ENCODE measurements at regions not wholly inside any gene's neighbourhood (a gene's known extent, or its start where the extent isn't known, plus 50 kb on each side); places are given as distances from the start of the nearest gene placed in this dataset.
A peak's percentile ranks its signal among the peaks of the same experiment; 100 is the strongest.

- TF ChIP-seq ZFX (IDR thresholded peaks at IDR 0.05) (no peak), CTCF (conservative IDR thresholded peaks at IDR 0.05) (no peak)
- no peak overlapping the region for H3K27ac ChIP-seq
These were observed 78.2 kb upstream of the SEC61G start for GRCh38 chr7:54837168-54837567.

GRCh38 chr7:54837761-54838160 is 78.8 kb upstream of the SEC61G start:
- no peak for TF ChIP-seq CTCF (conservative IDR thresholded peaks at IDR 0.05)
- no peak for TF ChIP-seq ZFX (IDR thresholded peaks at IDR 0.05)
- H3K27ac ChIP-seq, result no peak overlapping the region

- H3K27ac ChIP-seq, result no peak overlapping the region
- TF ChIP-seq CTCF (conservative IDR thresholded peaks at IDR 0.05), result no peak
- no peak for TF ChIP-seq ZFX (IDR thresholded peaks at IDR 0.05)
These were observed 79.3 kb upstream of the SEC61G start for GRCh38 chr7:54838175-54838910.

- H3K27ac ChIP-seq, result peak overlapping the region; percentile 6
- no peak for TF ChIP-seq ZFX (IDR thresholded peaks at IDR 0.05)
- peak; percentile 85 for TF ChIP-seq CTCF (conservative IDR thresholded peaks at IDR 0.05)
These were observed 80.7 kb upstream of the SEC61G start for GRCh38 chr7:54839575-54840213.

- TF ChIP-seq ZFX (IDR thresholded peaks at IDR 0.05) (no peak), CTCF (conservative IDR thresholded peaks at IDR 0.05) (peak; percentile 80)
- H3K27ac ChIP-seq, result no peak overlapping the region; the same call in 1 of the 2 replicates
These were observed 83.0 kb upstream of the SEC61G start for GRCh38 chr7:54841772-54842697.

- TF ChIP-seq ZFX (IDR thresholded peaks at IDR 0.05) (no peak), CTCF (conservative IDR thresholded peaks at IDR 0.05) (no peak)
- no peak overlapping the region for H3K27ac ChIP-seq
These were observed 84.9 kb upstream of the SEC61G start for GRCh38 chr7:54843841-54844355.

Measured in C4-2B (cell line).